SH-SY5Y (cell line): ENCODE measurements at regions not wholly inside any gene's neighbourhood (a gene's known extent, or its start where the extent isn't known, plus 50 kb on each side); places are given as distances from the start of the nearest gene placed in this dataset.

ENCODE experiments used
- GATA2 ChIP-seq: IDR thresholded peaks from 2 replicates; pipeline ENCODE4 v1.6.1; 2011; ENCODE audit warnings: mild to moderate bottlenecking, low read depth, low read length
- GATA3 ChIP-seq: IDR thresholded peaks from 2 replicates; pipeline ENCODE4 v1.6.1; 2011; ENCODE audit warnings: low read depth, mild to moderate bottlenecking, low read length, moderate library complexity

DNA sequence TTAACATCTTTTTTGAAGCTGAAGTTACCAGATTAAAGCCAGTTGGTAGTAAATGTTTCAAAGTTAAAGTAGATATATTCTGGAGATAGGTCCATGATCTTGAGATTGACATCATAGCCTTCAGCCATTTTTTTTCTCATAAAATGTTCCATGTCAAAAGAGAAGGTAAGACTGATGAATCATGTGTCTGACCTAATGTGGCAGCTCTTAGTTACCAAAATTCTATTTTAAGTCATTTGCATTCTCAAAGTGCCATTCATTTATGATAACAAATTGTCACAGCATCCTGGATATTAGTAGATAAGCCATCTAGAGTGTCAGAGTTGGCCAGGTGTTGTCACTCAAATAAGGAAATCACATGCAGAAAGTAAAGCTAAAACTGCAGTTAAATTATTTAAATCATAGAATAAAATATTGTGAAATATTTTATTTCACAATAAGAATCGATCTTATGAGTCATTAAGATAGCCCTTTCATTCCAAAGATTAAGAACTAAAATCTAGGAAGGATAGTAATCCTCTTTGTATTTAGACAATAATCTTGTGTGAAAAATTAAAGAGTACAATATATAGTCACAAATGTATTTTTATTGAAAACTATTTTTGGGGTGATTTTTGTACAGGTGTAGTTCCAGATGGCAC lies 65.7 kb upstream of the ADAD1 start:
- TF ChIP-seq GATA3 (no peak), GATA2 (no peak)
